Cardiac fibroblast (primary cell): ENCODE measurements at regions not wholly inside any gene's neighbourhood (a gene's known extent, or its start where the extent isn't known, plus 50 kb on each side); places are given as distances from the start of the nearest gene placed in this dataset.
A peak's percentile ranks its signal among the peaks of the same experiment; 100 is the strongest.

Experiments used
- DNase-seq, 2 donors: peaks; one replicate each; pipeline versions ENCODE4 v3.0.0 to v3.0.0-alpha.2; 2010; ENCODE audit warnings: low read depth in 2 of 2
- H3K4me3 ChIP-seq, 2 donors: replicated peaks in 1 of 2; 1 replicate in 1 of 2; 2 replicates in 1 of 2; pipeline ENCODE4 v1.5.1; 2011; ENCODE audit warnings: low read depth in 2 of 2, low read length in 2 of 2, mild to moderate bottlenecking in 2 of 2, moderate library complexity in 1 of 2
- TF ChIP-seq, protein P1 (sequence below): IDR thresholded peaks from one replicate; pipeline ENCODE4 v1.5.1; 2011; ENCODE audit warnings: low read depth, mild to moderate bottlenecking, low read length, inconsistent platforms

DNA sequence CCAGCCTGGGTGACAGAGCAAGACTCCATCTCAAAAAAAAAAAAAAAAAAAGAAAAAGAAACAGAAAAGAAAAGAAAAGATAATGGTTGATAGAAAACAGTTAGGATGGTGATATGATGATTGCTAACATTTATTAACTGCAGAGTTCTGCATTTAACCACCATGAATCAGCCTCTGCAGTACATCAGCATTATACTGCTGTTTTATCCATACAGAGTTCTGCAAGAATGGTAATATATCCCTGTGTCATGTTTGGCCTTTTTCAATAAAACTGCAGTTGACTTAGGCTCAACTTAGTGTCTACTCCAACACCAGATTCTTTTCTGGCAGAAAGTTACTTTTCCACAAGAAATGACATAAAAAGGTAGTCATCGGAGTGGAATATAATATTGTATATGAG lies 62.6 kb downstream of the DUSP6 start:
- no peak for DNase-seq
- H3K4me3 ChIP-seq = no peak overlapping the region
- TF ChIP-seq, protein P1, sequence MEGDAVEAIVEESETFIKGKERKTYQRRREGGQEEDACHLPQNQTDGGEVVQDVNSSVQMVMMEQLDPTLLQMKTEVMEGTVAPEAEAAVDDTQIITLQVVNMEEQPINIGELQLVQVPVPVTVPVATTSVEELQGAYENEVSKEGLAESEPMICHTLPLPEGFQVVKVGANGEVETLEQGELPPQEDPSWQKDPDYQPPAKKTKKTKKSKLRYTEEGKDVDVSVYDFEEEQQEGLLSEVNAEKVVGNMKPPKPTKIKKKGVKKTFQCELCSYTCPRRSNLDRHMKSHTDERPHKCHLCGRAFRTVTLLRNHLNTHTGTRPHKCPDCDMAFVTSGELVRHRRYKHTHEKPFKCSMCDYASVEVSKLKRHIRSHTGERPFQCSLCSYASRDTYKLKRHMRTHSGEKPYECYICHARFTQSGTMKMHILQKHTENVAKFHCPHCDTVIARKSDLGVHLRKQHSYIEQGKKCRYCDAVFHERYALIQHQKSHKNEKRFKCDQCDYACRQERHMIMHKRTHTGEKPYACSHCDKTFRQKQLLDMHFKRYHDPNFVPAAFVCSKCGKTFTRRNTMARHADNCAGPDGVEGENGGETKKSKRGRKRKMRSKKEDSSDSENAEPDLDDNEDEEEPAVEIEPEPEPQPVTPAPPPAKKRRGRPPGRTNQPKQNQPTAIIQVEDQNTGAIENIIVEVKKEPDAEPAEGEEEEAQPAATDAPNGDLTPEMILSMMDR = no peak

DNA sequence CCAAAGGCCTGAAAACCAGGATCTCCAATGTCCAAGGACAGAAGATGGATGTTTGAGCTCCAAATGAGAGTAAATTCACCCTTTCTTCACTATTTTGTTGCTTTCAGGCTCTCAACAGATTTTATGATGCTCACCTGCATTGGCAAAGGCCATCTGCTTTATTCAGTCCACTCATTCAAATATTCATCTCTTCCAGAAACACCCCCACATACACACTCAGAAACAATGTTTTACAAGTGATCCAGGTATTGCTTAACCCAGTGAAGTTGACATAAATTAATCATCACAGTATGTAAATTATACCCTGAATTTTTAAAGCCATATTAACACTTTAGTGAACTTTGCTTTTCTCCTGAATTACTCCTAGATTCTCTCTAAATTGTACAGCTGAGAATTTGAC lies 63.3 kb downstream of the DUSP6 start:
- TF ChIP-seq, protein P1 = no peak
- no peak overlapping the region for H3K4me3 ChIP-seq
- DNase-seq = peak in 1 of 2 donors; percentile 24

DNA sequence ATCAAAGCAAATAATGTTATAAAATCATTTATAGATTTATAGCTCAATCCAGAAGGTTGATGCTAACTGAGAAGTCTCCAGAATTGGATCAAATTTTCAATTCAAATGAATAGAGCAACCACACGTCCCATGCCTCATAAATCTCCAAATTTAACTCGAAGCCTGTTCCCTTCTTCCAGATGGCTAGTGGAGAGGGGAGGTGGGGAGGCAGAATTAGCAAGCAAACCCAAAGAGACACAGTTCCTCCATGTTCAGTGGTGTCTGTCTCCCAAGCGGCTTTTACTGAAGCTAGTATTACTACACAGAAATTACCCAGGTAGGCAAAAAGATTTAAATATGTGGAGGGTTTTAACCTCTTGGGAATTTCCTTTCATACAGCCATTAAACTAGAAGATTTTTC lies 65.8 kb downstream of the DUSP6 start:
- H3K4me3 ChIP-seq = no peak overlapping the region
- DNase-seq = no peak
- TF ChIP-seq, protein P1 = no peak

DNA sequence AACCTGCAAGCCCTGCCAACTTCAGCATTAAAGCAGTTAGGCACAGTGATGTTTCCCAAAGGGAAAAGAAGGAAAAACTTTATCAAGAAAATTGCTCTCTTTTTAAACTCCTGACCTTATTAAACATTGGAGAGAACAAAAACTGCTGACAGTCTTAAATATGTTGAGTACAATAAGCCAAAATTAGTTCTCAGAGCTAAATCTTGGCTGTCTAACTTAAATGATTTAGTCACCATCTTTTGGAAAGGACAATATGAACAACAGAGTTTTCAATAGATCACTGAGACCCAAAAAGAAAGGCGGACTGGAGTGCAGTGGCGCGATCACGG lies 70.8 kb downstream of the DUSP6 start:
- TF ChIP-seq, protein P1 = no peak
- H3K4me3 ChIP-seq = no peak overlapping the region
- DNase-seq = no peak

DNA sequence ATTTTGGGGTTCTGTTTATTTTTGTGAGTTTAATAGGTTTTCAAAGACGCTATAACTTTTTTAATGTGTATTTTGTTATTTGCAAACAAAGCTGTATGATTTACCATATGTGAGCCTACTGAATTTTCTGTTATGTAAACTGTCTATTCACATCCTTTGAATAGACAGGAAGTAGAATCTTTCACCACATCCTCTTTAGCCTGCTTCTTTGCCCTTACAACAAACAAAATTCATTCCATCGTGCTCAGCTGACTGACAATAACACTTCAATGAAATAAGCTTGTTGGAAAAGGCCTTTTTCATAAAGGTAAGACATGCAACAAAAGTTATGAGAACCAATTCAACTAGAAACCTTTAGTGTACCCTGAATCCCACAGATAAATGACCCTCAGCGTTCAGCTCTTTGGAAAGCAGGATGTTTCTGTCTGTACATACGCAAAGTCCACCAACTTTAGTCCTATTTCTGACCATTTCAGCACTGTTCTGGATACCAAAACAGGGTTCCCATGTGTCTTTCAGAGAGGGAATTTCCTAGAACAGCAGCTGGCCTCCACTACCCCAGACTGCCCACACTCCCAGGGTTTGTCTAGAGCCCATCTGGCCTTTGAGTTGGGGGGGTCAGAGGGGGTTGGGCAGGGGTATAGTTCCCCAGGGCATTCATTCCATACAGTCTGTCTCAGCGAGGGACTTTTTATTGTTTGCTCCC lies 71.3 kb downstream of the DUSP6 start:
- TF ChIP-seq, protein P1 = no peak
- peak; percentile 30 to 67 for DNase-seq
- H3K4me3 ChIP-seq = no peak overlapping the region

DNA sequence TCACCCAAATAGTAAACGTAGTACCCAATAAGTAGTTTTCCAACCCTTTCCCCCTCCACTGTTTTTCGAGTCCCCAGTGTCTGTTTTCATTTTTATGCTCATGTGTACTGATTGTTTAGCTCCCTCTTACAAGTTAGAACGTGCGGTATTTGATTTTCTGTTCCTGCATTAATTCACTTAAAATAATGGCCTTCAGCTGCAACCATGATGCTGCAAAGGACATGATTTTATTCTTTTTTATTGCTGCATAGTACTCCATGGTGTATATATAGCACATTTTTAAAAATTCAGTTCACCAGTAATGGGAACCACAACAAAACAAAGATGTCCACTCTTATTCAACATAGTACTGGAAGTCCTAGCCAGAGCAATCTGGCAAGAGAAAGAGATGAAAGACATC lies 72.8 kb downstream of the DUSP6 start:
- no peak overlapping the region for H3K4me3 ChIP-seq
- no peak for DNase-seq
- TF ChIP-seq, protein P1 = no peak

DNA sequence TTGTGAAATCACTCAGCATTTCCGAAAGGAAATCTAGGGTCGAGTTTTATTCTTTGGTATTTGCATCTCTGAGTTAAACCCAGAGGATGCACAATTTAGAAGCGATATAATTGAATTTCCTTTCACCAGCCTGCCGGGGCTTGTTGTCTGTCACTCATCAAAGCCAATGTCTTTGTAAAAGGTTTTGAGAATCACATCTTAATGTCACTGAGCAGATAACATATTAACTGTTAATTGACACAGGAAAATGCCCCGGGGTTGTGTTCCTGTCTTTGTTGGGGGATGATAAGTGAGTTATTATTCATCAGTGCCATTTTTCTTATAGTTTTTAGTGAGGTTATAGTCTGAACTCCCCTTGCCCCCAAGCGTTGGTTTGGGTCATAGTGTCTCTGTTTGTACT lies 73.4 kb downstream of the DUSP6 start:
- H3K4me3 ChIP-seq = no peak overlapping the region
- TF ChIP-seq, protein P1 = no peak
- no peak for DNase-seq
